GM19193 (cell line): ENCODE measurements at regions not wholly inside any gene's neighbourhood (a gene's known extent, or its start where the extent isn't known, plus 50 kb on each side); places are given as distances from the start of the nearest gene placed in this dataset.

Experiments used
- POLR2A ChIP-seq: IDR thresholded peaks from 4 replicates; pipeline ENCODE4 v1.6.1; 2011; ENCODE audit not compliant: insufficient read depth, insufficient read length; ENCODE audit errors: extremely low read depth

- no peak for TF ChIP-seq POLR2A
Measured at GRCh38 chr14:22174412-22175277, 414.4 kb downstream of the DAD1 start.

GRCh38 chr14:22168092-22168955 is 420.7 kb downstream of the DAD1 start:
- TF ChIP-seq POLR2A: no peak

GRCh38 chr14:22164616-22165015 is 424.4 kb downstream of the DAD1 start:
- no peak for TF ChIP-seq POLR2A

GRCh38 chr14:22163051-22163450 is 426.0 kb downstream of the DAD1 start:
- no peak for TF ChIP-seq POLR2A

- TF ChIP-seq POLR2A: no peak
Measured at GRCh38 chr14:22159957-22160356, 429.1 kb downstream of the DAD1 start.

- TF ChIP-seq POLR2A: no peak
Measured at GRCh38 chr14:22159099-22159498, 429.9 kb downstream of the DAD1 start.

- no peak for TF ChIP-seq POLR2A
Measured at GRCh38 chr14:22158560-22158959, 430.5 kb downstream of the DAD1 start.

- no peak for TF ChIP-seq POLR2A
Measured at GRCh38 chr14:22155571-22155970, 433.5 kb downstream of the DAD1 start.

- TF ChIP-seq POLR2A: no peak
Measured at GRCh38 chr14:22152903-22153302, 436.1 kb downstream of the DAD1 start.

- TF ChIP-seq POLR2A: no peak
Measured at GRCh38 chr14:22152161-22152870, 436.7 kb downstream of the DAD1 start.

- no peak for TF ChIP-seq POLR2A
Measured at GRCh38 chr14:22151121-22151520, 437.9 kb downstream of the DAD1 start.

- TF ChIP-seq POLR2A: no peak
Measured at GRCh38 chr14:22149058-22149457, 440.0 kb downstream of the DAD1 start.

GRCh38 chr14:22147716-22148115 is 441.3 kb downstream of the DAD1 start:
- no peak for TF ChIP-seq POLR2A

- TF ChIP-seq POLR2A: no peak
Measured at GRCh38 chr14:22143363-22143762, 445.7 kb downstream of the DAD1 start.

- no peak for TF ChIP-seq POLR2A
Measured at GRCh38 chr14:22140633-22141032, 448.4 kb downstream of the DAD1 start.
